BLaER1 treated with 17β-estradiol and CSF1 and Interleukin-3, amounts not matched to agents 10 nM and 100 nM (cell line): ENCODE measurements at regions not wholly inside any gene's neighbourhood (a gene's known extent, or its start where the extent isn't known, plus 50 kb on each side); places are given as distances from the start of the nearest gene placed in this dataset.
A peak's percentile ranks its signal among the peaks of the same experiment; 100 is the strongest.

ENCODE experiments used
- H3K27ac ChIP-seq, 11 experiments: shearing (Covaris generic); formaldehyde crosslinking; 2 replicates each; pipeline ENCODE4 v1.8.1; 2022
- H3K27me3 ChIP-seq, 11 experiments: shearing (Covaris generic); formaldehyde crosslinking; 2 replicates each; pipeline ENCODE4 v1.8.1; 2022
- H3K36me3 ChIP-seq, 11 experiments: shearing (Covaris generic); formaldehyde crosslinking; 2 replicates each; pipeline ENCODE4 v1.8.1; 2022
- H3K4me1 ChIP-seq, 10 experiments: shearing (Covaris generic); formaldehyde crosslinking; 2 replicates each; pipeline ENCODE4 v1.8.1; 2022
- H3K4me2 ChIP-seq, 11 experiments: shearing (Covaris generic); formaldehyde crosslinking; 2 replicates each; pipeline ENCODE4 v1.8.1; 2022
- H3K4me3 ChIP-seq, 10 experiments: shearing (Covaris generic); formaldehyde crosslinking; 2 replicates each; pipeline ENCODE4 v1.8.1; 2022
- H3K9ac ChIP-seq, 11 experiments: shearing (Covaris generic); formaldehyde crosslinking; 2 replicates each; pipeline ENCODE4 v1.8.1; 2022
- H3K9me3 ChIP-seq, 11 experiments: shearing (Covaris generic); formaldehyde crosslinking; replicated peaks in 1 of 11; 2 replicates each; pipeline ENCODE4 v1.8.1; 2022
- H4K20me1 ChIP-seq, 11 experiments: shearing (Covaris generic); formaldehyde crosslinking; 2 replicates each; pipeline ENCODE4 v1.8.1; 2022
- Cebpa-rat ChIP-seq, 11 experiments: shearing (Covaris generic); IDR thresholded peaks; 2 replicates each; pipeline ENCODE4 v1.8.1; 2022

DNA sequence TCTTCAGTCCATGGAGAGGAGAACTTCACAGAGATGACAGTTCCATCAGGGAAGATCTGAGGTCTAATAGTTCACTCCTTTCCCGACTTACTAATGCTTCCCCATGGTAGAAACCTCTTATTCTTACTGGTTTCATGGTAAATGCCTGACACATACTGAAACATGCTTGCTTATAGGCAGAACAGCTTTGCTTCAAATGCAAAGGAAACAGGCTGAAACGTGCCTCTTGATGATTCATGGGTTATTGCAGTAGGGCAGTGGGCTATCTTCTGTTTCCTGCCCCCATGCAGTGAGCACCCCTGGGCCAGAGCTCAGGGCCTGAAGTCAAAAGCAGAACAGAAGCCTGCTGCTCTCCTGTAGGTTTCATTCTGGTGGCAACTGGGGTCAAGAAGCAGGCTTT, 223.5 kb downstream of the RDH14 start:
- H3K4me3 ChIP-seq: no peak overlapping the region
- TF ChIP-seq Cebpa-rat (IDR thresholded peaks at IDR 0.05): no peak
- H3K27me3 ChIP-seq: no peaks in the 10 kb centered on the region
- peaks cover 0 to 8% (median 0%) of the 10 kb centered on the region in 11 experiments; a peak in 4 of 22 replicates for H3K9me3 ChIP-seq
- H3K36me3 ChIP-seq: no peaks in the 10 kb centered on the region
- no peak overlapping the region for H3K4me2 ChIP-seq
- H3K9ac ChIP-seq: no peak overlapping the region
- no peak overlapping the region for H3K27ac ChIP-seq
- no peaks in the 10 kb centered on the region for H4K20me1 ChIP-seq
- no peaks in the 10 kb centered on the region for H3K4me1 ChIP-seq

DNA sequence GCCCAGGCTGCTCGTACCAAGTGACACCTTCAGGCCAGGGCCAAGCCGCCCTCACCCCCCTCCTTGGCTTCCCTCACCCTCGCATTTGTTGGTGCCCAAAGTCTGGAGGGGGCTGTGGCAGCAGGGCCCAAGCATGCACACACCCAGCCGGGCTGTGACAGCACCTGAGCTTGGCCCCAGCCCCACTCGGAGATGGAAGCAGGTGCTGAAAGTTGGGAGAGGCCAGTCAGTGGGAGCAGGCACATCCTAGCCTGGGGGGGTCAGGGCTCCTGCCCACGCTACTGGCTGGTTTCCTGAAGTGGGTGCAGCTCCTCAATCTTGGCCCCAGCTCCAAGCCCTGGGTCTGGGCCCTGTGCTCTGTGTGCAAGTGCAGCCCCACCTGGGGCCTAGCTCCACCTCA, 228.0 kb downstream of the RDH14 start:
- H3K4me1 ChIP-seq: no peaks in the 10 kb centered on the region
- H3K27me3 ChIP-seq: no peaks in the 10 kb centered on the region
- no peak overlapping the region for H3K27ac ChIP-seq
- no peaks in the 10 kb centered on the region for H3K36me3 ChIP-seq
- no peaks in the 10 kb centered on the region for H4K20me1 ChIP-seq
- H3K4me3 ChIP-seq: no peak overlapping the region
- H3K9me3 ChIP-seq: peaks cover 0 to 11% (median 0%) of the 10 kb centered on the region in 11 experiments; a peak in 1 of 22 replicates
- H3K9ac ChIP-seq: no peak overlapping the region
- H3K4me2 ChIP-seq: no peak overlapping the region
- no peak for TF ChIP-seq Cebpa-rat (IDR thresholded peaks at IDR 0.05)

- Histone ChIP-seq H3K4me1 (no peaks in the 10 kb centered on the region), H3K36me3 (no peaks in the 10 kb centered on the region), H4K20me1 (no peaks in the 10 kb centered on the region), H3K9me3 (no peaks in the 10 kb centered on the region), H3K4me2 (no peak overlapping the region), H3K27me3 (no peaks in the 10 kb centered on the region), H3K4me3 (no peak overlapping the region), H3K9ac (no peak overlapping the region), H3K27ac (no peak overlapping the region)
- no peak for TF ChIP-seq Cebpa-rat (IDR thresholded peaks at IDR 0.05)
Measured at GRCh38 chr2:18325118-18325517, 235.3 kb downstream of the RDH14 start.

DNA sequence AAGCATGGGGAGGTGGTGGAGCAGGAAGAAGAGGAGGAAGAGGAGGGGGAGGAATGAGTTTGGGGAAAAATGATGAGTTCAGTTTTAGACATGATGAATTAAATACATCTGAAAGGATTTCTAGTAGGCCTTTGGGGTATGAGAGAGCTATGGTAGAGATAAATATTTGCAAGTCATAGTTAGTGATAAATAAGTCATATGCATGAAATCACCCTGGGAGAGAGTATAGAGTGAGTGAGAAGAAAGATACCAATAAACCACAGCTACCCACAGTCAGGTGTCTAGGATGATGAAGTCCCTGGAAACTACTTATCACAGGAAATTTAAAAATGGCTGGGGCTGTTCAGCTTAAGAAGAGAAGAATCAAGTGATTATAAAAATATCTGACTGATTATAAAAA, 240.5 kb downstream of the RDH14 start:
- Histone ChIP-seq H3K27ac (no peak overlapping the region), H3K9me3 (no peaks in the 10 kb centered on the region), H3K27me3 (no peaks in the 10 kb centered on the region), H4K20me1 (no peaks in the 10 kb centered on the region), H3K36me3 (no peaks in the 10 kb centered on the region), H3K4me1 (no peaks in the 10 kb centered on the region), H3K4me2 (no peak overlapping the region), H3K4me3 (no peak overlapping the region), H3K9ac (no peak overlapping the region)
- no peak for TF ChIP-seq Cebpa-rat (IDR thresholded peaks at IDR 0.05)

DNA sequence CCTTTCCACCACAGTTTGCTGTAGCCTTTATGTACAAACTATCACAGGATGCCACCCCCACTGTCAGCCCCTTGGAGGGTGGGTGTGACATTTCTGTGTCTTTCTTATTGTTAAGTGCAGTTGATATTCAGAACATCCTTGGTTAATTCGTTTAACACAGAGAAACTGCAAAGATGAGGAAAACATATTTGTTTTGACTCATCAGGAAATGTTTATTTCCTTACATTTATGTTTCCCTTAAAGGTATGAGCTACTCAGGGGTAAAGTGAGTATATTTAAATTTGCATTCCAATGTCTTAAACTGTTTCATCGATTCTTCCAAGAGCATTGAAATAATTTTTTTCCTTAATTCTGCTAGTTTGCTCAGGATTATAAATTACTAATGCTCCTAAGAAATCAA, 243.4 kb downstream of the RDH14 start:
- no peaks in the 10 kb centered on the region for H3K4me1 ChIP-seq
- TF ChIP-seq Cebpa-rat (IDR thresholded peaks at IDR 0.05): no peak
- no peak overlapping the region for H3K4me3 ChIP-seq
- H4K20me1 ChIP-seq: no peaks in the 10 kb centered on the region
- H3K9me3 ChIP-seq: peaks cover 0 to 9% (median 4%) of the 10 kb centered on the region in 11 experiments; a peak in 8 of 22 replicates
- no peaks in the 10 kb centered on the region for H3K27me3 ChIP-seq
- H3K4me2 ChIP-seq: no peak overlapping the region
- H3K9ac ChIP-seq: no peak overlapping the region
- no peak overlapping the region for H3K27ac ChIP-seq
- H3K36me3 ChIP-seq: no peaks in the 10 kb centered on the region

DNA sequence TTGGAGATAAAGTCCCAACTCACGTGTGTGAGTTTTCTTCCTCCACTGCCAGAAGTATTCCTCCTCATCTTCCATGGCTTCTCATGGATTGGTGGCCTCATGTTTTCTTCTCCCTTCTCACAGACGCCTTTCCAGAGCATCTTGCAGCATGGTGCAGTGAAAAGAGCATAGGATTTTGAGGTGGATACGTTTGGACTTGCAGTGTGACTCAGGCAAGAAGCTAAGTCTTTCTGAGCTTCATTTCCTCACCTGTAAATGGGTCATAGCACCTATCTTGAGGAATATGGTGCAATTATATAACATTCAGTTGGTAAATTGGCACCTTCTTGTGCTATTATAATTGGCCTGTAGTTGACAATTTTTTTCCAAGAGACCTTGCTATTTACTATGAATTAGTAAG, 247.6 kb downstream of the RDH14 start:
- H3K4me2 ChIP-seq: no peak overlapping the region
- H3K4me1 ChIP-seq: no peaks in the 10 kb centered on the region
- no peaks in the 10 kb centered on the region for H3K36me3 ChIP-seq
- no peaks in the 10 kb centered on the region for H3K27me3 ChIP-seq
- no peak for TF ChIP-seq Cebpa-rat (IDR thresholded peaks at IDR 0.05)
- H3K9ac ChIP-seq: no peak overlapping the region
- H4K20me1 ChIP-seq: no peaks in the 10 kb centered on the region
- H3K27ac ChIP-seq: no peak overlapping the region
- H3K4me3 ChIP-seq: no peak overlapping the region
- peaks cover 0 to 9% (median 4%) of the 10 kb centered on the region in 11 experiments; a peak in 8 of 22 replicates for H3K9me3 ChIP-seq

DNA sequence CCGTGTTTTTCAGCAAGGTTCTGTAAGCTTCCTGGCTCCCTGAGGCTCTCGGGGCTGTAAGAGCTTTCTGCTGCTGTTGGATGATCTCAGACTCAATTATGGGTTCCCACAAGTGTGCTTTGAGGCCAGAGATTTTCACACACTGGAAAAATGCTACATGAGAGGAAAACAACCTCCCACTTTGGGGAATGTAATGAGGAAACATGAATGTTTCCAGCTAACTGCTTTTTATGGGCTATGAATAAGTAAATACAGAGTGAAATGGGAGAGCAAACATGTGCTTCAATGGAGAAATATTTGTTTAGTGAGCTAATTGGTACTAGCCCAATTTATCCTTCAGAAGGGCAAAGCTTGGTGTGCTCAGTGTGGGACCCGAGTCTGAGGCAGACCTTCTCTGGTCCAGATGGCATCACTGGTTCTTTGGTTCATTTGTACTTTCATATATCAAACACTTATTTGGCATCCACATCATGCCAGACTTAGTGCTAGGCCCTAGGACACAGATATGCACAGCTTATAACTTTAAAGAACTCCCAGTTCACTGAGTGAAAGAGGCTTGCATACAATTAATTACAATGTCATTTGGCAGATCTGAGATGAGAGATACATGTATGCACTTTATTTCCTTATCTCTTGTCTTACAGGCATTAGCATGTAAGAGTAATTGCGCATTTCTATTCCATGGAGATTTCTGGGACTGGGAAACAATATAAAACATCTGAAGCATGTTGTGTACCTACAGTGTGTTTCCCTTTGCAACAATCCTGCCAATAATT, 248.8 kb downstream of the RDH14 start:
- H3K4me2 ChIP-seq: no peak overlapping the region
- H3K9ac ChIP-seq: no peak overlapping the region
- no peaks in the 10 kb centered on the region for H4K20me1 ChIP-seq
- no peak overlapping the region for H3K27ac ChIP-seq
- H3K4me1 ChIP-seq: no peaks in the 10 kb centered on the region
- H3K9me3 ChIP-seq: peaks cover 0 to 9% (median 4%) of the 10 kb centered on the region in 11 experiments; a peak in 8 of 22 replicates
- TF ChIP-seq Cebpa-rat (IDR thresholded peaks at IDR 0.05): no peak
- no peaks in the 10 kb centered on the region for H3K27me3 ChIP-seq
- H3K4me3 ChIP-seq: no peak overlapping the region
- H3K36me3 ChIP-seq: no peaks in the 10 kb centered on the region

GRCh38 chr2:18309627-18310026, 250.8 kb downstream of the RDH14 start:
- H3K4me2 ChIP-seq: no peak overlapping the region
- no peaks in the 10 kb centered on the region for H3K36me3 ChIP-seq
- no peaks in the 10 kb centered on the region for H3K4me1 ChIP-seq
- no peak for TF ChIP-seq Cebpa-rat (IDR thresholded peaks at IDR 0.05)
- peaks cover 0 to 9% (median 4%) of the 10 kb centered on the region in 11 experiments; a peak in 8 of 22 replicates for H3K9me3 ChIP-seq
- H4K20me1 ChIP-seq: no peaks in the 10 kb centered on the region
- H3K9ac ChIP-seq: no peak overlapping the region
- H3K4me3 ChIP-seq: no peak overlapping the region
- H3K27me3 ChIP-seq: no peaks in the 10 kb centered on the region
- no peak overlapping the region for H3K27ac ChIP-seq

DNA sequence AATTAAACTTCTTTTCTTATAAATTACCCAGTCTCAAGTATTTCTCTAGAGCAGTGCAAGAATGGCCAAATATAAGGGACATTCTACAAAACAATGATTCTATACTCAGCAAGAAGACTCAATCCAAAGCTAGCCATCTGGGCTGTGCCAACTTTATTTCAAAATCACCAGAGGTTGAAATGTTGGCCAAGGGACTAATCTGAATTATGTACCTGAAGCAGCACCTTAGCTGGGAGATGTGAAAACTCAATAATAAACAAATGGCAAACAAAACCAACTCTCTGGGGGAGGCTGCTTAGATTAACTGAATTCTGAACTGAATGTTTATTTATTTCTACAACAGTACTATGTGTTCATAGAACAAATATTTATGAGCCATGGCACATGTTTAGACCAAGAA, 251.3 kb downstream of the RDH14 start:
- H3K9me3 ChIP-seq: peaks cover 0 to 9% (median 4%) of the 10 kb centered on the region in 11 experiments; a peak in 8 of 22 replicates
- H3K9ac ChIP-seq: no peak overlapping the region
- no peak overlapping the region for H3K4me3 ChIP-seq
- no peak overlapping the region for H3K27ac ChIP-seq
- H3K4me1 ChIP-seq: no peaks in the 10 kb centered on the region
- H4K20me1 ChIP-seq: no peaks in the 10 kb centered on the region
- no peaks in the 10 kb centered on the region for H3K27me3 ChIP-seq
- TF ChIP-seq Cebpa-rat (IDR thresholded peaks at IDR 0.05): no peak
- no peaks in the 10 kb centered on the region for H3K36me3 ChIP-seq
- H3K4me2 ChIP-seq: no peak overlapping the region

GRCh38 chr2:18304849-18305248, 255.6 kb downstream of the RDH14 start:
- Histone ChIP-seq H3K4me2 (no peak overlapping the region), H3K9ac (no peak overlapping the region), H3K27ac (no peak overlapping the region), H3K9me3 (no peaks in the 10 kb centered on the region), H4K20me1 (no peaks in the 10 kb centered on the region), H3K4me3 (no peak overlapping the region), H3K4me1 (no peaks in the 10 kb centered on the region), H3K27me3 (no peaks in the 10 kb centered on the region), H3K36me3 (no peaks in the 10 kb centered on the region)
- peak in 1 of 11 experiments; percentile 60; a peak in 1 of 22 replicates for TF ChIP-seq Cebpa-rat (IDR thresholded peaks at IDR 0.05)
